ENCODE measurements at regions not wholly inside any gene's neighbourhood (a gene's known extent, or its start where the extent isn't known, plus 50 kb on each side); places are given as distances from the start of the nearest gene placed in this dataset.
A peak's percentile ranks its signal among the peaks of the same experiment; 100 is the strongest.

GRCh38 chr2:241924069-241924908, 54.8 kb downstream of the RTP5 start:
- no peak for DNase-seq (ENCODE audit: low read depth)

- DNase-seq (ENCODE audit: low read depth), result no peak
Measured at GRCh38 chr2:241924909-241925250, 55.4 kb downstream of the RTP5 start.

- no peak for DNase-seq (ENCODE audit: low read depth)
Measured at GRCh38 chr2:241925277-241925676, 55.7 kb downstream of the RTP5 start.

- no peak for DNase-seq (ENCODE audit: low read depth)
Measured at GRCh38 chr2:241925821-241926441, 56.4 kb downstream of the RTP5 start.

GRCh38 chr2:241926541-241927311, 57.2 kb downstream of the RTP5 start:
- peak; percentile 24 for DNase-seq (ENCODE audit: low read depth)

- no peak for DNase-seq (ENCODE audit: low read depth)
Measured at GRCh38 chr2:241929551-241930490, 60.3 kb downstream of the RTP5 start.

GRCh38 chr2:241931084-241931975, 61.8 kb downstream of the RTP5 start:
- DNase-seq (ENCODE audit: low read depth), result no peak

- DNase-seq (ENCODE audit: low read depth), result no peak
Measured at GRCh38 chr2:241931976-241932898, 62.7 kb downstream of the RTP5 start.

- DNase-seq (ENCODE audit: low read depth), result no peak
Measured at GRCh38 chr2:241932899-241933178, 63.3 kb downstream of the RTP5 start.

GRCh38 chr2:241933179-241933911, 63.8 kb downstream of the RTP5 start:
- DNase-seq (ENCODE audit: low read depth), result peak; percentile 58

GRCh38 chr2:241935314-241935713, 65.8 kb downstream of the RTP5 start:
- no peak for DNase-seq (ENCODE audit: low read depth)

- no peak for DNase-seq (ENCODE audit: low read depth)
Measured at GRCh38 chr2:241935774-241936173, 66.2 kb downstream of the RTP5 start.

- DNase-seq (ENCODE audit: low read depth), result no peak
Measured at GRCh38 chr2:241936457-241937133, 67.1 kb downstream of the RTP5 start.

GRCh38 chr2:241937297-241937696, 67.8 kb downstream of the RTP5 start:
- DNase-seq (ENCODE audit: low read depth), result no peak

GRCh38 chr2:241939541-241939940, 70.0 kb downstream of the RTP5 start:
- DNase-seq (ENCODE audit: low read depth), result no peak

- no peak for DNase-seq (ENCODE audit: low read depth)
Measured at GRCh38 chr2:241940329-241940728, 70.8 kb downstream of the RTP5 start.

- DNase-seq (ENCODE audit: low read depth), result no peak
Measured at GRCh38 chr2:241941691-241942301, 72.3 kb downstream of the RTP5 start.

All from myocyte (in vitro differentiated cells).